HG03159 (cell line): ENCODE measurements at regions not wholly inside any gene's neighbourhood (a gene's known extent, or its start where the extent isn't known, plus 50 kb on each side); places are given as distances from the start of the nearest gene placed in this dataset.

Experiments
- ATAC-seq: cut with Tn5 transposase; IDR thresholded peaks from one replicate; pipeline ENCODE4 v1.9.1; 2021; ENCODE audit warnings: mild to moderate bottlenecking, moderate library complexity; ENCODE audit not compliant: unreplicated experiment

GRCh38 chr5:61777292-61777691 lies 445.2 kb downstream of the ZSWIM6 start:
- ATAC-seq: no peak

GRCh38 chr5:61779743-61780142 lies 447.7 kb downstream of the ZSWIM6 start:
- no peak for ATAC-seq

DNA sequence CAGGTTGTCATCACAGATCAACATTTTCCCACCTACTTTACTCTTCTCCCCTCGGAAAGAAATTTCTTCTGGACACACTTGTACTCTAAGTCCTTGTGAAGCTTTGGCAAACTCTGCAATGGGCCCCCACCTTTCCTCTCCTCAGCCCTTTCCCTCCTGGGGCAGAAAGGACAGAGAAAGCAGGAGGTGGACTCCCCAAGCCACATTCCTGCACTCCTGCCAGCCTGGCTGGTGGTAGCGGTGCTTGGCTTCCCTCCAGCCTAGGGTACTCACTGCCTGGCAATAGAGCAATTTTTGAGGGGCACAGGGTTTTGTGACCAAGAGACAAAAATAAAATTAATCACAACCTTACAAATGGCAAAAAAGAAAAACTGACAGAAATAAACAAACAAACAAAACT lies 451.4 kb downstream of the ZSWIM6 start:
- no peak for ATAC-seq

DNA sequence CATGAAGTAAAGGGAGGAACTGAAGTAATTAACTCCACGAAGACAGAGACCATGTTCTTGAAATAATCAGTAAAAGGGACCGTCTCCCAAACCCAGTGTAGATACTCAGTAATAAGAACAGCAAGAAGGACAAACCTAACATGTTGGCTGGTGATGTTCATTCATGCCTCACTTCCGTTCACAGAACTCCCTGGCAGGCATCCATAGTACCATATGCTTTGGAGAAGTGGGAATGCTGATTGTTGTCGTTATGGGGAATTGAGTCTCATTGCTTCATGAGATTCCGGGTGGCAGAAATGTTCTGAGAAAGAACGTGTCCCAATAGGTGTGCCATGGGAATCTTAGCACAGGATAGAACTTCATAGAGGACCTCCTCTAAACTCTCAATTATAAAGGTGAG lies 452.3 kb downstream of the ZSWIM6 start:
- ATAC-seq: no peak

GRCh38 chr5:61788548-61788947 lies 456.5 kb downstream of the ZSWIM6 start:
- no peak for ATAC-seq

- ATAC-seq: no peak
These were observed 457.9 kb downstream of the ZSWIM6 start for GRCh38 chr5:61790007-61790406.

DNA sequence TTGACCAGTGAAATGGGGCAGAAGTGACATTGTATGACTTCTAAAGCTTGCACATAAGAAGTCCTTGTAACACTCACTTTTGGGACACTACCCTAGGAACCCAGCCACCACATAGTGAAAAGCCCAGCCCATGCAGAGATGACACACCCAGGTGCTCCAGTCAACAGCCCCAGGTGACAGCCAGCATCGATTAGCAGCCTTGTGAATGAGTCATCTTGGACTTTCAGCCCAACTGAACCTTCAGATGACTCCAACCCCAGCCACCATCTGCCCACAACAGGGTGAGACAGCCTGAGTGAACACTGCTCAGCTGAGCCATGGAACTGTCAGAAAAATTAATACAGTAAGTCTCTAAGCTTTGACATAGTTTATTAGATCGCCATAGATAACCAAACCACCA lies 458.6 kb downstream of the ZSWIM6 start:
- peak; percentile 79 for ATAC-seq

GRCh38 chr5:61796773-61797172 lies 464.7 kb downstream of the ZSWIM6 start:
- no peak for ATAC-seq

- no peak for ATAC-seq
These were observed 468.4 kb downstream of the ZSWIM6 start for GRCh38 chr5:61800450-61800849.

- ATAC-seq: no peak
These were observed 469.1 kb downstream of the ZSWIM6 start for GRCh38 chr5:61801174-61801573.

GRCh38 chr5:61802456-61802855 lies 470.4 kb downstream of the ZSWIM6 start:
- ATAC-seq: no peak

DNA sequence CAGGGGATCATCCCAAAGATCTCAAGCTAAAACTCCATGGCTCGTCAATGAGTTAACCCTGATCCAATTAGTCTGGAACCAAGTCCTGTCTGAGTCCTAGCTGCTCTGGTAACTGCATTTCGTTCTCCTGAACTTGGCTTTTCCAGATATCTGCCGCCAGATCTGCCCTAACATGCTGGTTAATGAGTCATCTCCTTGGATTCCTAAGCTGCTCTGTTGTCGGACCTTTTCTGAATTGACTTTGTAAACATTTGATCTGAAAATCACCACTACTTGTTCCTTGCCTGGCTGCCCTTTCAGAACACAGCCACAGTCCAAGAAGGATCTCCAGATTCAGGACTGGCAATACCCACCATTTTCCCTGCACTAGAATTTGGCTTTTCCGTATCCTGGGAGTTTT lies 473.0 kb downstream of the ZSWIM6 start:
- no peak for ATAC-seq

DNA sequence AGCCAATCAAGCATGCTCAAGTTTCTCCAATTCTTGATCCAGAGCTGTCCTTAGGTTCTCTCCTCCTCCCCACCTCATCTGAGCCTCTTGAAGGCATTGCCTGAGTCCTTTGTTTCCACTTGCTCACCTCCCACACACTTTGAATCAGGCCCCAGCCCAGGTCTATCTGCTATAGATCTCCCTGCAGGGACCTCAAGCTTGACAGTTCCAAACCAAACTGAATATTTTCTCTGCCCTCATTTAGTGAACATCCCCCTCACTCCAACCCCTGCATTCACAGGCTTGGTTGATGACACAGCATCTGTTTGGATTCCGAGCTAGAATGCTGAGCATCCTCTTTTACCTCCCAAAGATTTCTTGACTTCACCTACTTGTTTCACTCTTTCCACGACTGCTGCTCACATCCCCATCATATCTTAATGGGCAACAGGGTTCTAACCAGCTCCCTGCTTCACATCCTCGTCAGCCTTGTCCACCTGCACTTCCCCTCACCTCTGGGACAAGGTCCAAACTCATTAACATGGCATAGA lies 474.5 kb downstream of the ZSWIM6 start:
- no peak for ATAC-seq

DNA sequence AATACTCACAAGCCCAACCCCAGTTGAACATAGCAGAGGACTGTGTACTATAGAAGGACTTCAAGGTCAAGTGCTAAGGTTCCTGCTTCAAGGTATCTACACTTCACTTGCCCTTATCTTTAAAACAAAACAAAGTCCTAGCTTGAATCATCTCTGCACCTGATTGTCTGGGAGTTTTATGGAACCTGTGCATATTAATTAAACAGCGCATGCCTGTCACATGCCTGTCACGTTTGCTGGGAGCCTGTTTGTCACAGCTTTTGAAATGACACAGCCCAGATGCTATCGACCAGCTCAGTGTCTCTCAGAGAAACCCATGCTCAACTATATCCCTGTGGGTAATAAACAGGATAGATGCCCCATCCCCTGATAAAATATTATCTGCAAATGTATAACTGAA lies 476.0 kb downstream of the ZSWIM6 start:
- no peak for ATAC-seq

DNA sequence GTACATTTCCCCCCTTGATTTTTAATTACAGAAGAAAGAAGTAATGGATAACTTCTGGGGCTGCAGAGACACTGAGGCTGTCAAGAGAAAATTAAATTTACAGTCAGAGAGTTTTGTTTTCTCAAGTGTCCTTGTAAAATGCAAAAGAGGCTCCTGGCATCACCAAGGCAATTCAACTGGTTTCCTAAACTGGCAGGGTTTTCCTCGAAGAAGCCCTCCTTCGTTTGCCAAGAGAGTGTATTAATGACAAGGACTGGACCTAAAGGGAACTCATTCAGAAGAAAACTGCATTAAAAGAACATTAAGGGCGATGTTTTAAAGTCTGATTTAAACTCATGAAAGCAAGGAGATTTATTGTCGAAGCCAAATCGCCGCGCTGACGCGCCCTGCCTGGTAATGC lies 476.9 kb downstream of the ZSWIM6 start:
- no peak for ATAC-seq

DNA sequence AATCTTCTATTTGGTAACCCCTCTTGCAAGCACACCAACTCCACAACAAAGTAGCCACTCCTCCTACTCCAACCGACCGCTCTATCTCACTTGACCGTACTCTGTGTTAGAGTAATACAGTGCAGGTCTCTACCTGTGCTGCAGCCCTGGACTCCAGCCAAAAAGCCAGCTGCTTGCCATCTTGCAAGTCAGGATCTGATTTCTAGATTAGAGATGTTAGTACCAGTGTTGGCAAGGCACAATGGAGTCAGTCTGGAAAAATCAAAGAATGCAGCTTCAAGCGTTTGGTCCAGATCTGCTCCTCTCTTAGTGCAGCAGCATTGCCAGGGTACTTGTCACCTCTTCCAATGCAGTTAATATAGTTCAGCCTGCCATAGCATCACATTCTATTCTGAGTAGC lies 477.6 kb downstream of the ZSWIM6 start:
- no peak for ATAC-seq

DNA sequence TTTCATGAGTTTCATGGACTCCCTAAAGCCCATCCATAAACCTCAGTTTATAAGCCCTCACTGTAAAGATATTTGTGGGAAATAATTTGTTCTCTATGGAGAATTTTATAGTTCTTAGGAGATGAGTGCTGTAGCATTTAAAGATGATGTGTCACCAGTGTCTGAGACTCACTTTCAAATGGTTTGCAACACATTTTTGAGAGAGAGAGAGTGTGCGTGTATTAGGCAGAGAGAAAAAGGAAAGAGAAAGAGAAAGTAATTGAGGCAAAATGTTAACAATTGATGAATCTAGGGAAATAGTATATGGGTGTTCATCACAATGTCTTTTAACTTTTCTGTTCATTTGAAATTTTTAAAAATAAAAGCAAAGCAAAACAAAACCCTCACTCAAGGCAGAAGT lies 479.0 kb downstream of the ZSWIM6 start:
- no peak for ATAC-seq

- ATAC-seq: no peak
These were observed 481.3 kb downstream of the ZSWIM6 start for GRCh38 chr5:61813361-61813760.

DNA sequence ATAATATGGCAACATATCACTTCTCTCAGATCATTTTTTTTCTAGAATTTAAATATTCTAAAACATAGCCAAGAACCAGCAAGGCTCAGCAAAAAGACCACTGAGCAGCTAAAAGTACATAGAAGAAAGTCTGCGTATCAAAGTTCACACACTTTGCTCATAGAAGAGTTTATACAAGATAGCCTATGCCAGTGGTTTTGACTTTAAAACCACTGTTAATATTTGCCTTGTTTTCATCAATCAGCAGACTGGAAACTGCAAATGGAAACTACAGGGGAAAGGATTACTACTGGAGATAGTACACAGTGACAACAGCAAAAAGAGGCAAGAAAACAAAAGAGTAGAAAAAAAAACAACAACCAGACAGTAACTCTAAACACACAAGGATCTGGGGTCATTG lies 483.3 kb downstream of the ZSWIM6 start:
- no peak for ATAC-seq

- ATAC-seq: no peak
These were observed 484.1 kb downstream of the ZSWIM6 start for GRCh38 chr5:61816146-61816545.

GRCh38 chr5:61816585-61817450 lies 484.8 kb downstream of the ZSWIM6 start:
- ATAC-seq: no peak

DNA sequence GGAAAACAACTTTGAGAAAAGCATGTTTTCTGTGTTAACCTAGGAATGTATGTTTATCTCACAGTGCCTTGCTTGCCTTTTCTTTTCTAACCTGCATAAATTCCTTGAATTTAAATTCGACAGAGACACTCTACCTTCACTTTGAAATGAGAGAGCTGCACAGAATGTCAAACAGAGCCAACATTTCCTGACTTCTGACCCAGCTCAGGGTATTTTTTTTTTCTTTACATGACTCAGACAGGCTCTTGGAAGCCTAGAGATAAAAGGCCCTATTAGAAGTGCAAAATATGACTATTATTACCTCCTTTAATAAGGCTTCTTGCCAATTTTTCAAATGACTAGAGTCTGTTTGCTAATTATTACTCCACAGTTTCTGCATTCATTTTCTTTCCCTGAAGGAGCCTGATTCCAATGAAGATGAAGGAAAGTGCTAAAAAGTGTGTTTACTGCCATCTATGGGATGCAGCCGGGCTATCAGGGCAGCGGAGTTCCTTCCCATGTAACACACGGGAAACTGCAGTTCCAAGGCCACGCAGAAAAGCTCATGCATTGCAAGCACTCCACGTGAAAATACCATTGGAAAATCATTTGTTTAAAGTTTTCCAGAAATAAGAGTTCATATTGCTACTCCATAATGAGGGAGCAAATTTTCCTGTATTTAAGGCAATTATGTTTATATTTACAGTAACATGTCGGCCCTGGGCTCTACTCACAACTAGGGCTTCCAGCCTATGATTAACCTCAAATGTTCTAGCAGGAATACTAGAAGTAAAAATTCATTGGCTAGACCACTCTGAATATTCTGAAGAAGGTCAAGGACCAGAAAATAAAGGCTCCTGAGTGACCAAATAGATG lies 485.6 kb downstream of the ZSWIM6 start:
- ATAC-seq: no peak
